Right ventricle myocardium inferior (tissue), 1 donor: ENCODE measurements at regions not wholly inside any gene's neighbourhood (a gene's known extent, or its start where the extent isn't known, plus 50 kb on each side); places are given as distances from the start of the nearest gene placed in this dataset.

Experiments used
- ATAC-seq: fragments of 200-7000 bp; cut with Tn5 transposase; one replicate; pipeline ENCODE4 v1.9.1; 2020; ENCODE audit warnings: mild to moderate bottlenecking, moderate library complexity
- DNase-seq: peaks from one replicate; pipeline ENCODE4 v3.0.0; 2021; ENCODE audit errors: missing footprints
- intact Hi-C: fragments of 100-400 bp; cut with DNase I; formaldehyde crosslinking; loops from one replicate; pipeline ENCODE4 v1.11.0; 2022
- donor health status: DM: no; HTN: yes; CAD: no; lungs with severe emphysema.

DNA sequence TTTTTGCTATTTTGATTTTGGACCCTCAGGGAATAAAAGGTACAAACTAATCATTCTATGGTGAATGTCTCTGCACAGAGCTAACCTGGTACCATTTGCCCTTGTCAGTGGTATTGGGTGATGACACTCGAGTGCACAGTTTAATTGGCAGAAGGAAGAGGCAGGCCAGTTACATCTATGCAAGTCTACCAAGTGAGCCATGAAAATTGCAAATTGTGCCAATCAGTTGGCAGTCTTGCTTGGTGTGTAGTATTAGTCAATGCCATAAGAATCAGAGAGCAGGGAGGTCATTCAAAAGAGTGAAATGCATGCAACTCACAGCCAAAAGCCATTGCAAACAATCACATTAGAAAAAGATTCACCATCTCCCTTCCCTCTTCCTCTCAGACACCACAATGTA lies 479.6 kb downstream of the ADAMTS20 start:
- ATAC-seq (no peak), DNase-seq (no peak)
- intact Hi-C loops, result no loop called here

DNA sequence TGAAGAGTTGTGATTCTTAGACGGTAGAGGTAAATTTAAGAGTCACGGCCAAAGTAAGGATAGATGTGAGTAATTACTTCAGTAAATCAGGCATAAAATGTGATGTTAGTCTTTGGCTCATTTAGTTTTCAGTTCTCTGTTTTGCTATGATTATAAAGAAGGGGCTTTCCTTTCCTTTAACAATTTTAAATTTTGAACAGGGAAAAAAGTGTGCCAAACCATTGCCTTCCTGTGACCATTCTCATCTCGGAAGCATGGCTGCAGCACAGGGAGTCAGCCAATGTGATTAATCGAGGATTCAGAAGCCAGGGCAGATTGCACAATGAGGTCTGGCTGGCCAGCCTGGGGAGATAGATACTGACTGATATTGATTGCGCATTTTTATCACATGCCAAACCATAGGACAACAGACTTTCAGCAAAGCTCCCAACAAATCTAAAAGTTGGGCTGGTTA lies 480.2 kb upstream of the PRICKLE1 start:
- intact Hi-C loops, result no loop called here
- ATAC-seq (peak; percentile 77), DNase-seq (peak; percentile 70)

DNA sequence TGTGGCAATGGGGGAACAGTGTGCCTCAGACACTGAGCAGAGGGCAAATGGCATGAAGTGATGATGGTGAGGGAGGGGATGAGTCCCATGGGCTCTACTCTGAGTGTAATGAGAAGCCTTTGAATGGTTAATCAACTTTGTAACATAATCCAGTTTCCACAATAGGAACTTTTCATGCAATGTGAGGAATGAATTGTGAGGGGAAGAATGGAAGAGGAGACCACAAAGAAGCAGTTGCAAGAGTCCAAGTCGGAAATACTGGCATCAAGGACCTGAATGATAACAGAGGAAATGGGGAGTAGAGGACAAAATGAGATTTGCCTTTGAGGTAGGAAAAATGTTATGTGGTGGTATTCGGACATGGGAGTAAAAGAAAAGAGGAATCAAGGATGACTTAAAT lies 476.9 kb upstream of the PRICKLE1 start:
- no peak for DNase-seq
- no peak for ATAC-seq
- intact Hi-C loops, result no loop called here

DNA sequence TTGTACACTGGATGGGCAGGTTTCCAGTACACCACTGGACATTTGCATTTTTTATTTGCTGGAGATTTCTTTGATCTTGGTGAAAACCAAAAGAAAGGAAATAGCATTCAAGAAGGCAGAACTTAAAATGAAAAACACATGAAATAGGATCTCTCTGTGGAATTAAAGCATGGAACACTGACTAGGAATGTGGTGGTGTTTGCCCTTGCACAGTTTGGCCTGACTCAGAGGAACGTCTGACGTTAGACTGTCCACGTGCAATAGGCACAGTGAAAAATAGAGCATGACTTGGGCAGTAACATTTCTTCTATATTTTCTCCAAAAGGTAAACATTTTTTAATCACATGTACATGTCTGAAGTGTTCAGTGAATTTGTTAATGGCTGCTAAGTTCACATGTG lies 474.1 kb upstream of the PRICKLE1 start:
- intact Hi-C loops, result no loop called here
- peak; percentile 63 for ATAC-seq
- no peak for DNase-seq

DNA sequence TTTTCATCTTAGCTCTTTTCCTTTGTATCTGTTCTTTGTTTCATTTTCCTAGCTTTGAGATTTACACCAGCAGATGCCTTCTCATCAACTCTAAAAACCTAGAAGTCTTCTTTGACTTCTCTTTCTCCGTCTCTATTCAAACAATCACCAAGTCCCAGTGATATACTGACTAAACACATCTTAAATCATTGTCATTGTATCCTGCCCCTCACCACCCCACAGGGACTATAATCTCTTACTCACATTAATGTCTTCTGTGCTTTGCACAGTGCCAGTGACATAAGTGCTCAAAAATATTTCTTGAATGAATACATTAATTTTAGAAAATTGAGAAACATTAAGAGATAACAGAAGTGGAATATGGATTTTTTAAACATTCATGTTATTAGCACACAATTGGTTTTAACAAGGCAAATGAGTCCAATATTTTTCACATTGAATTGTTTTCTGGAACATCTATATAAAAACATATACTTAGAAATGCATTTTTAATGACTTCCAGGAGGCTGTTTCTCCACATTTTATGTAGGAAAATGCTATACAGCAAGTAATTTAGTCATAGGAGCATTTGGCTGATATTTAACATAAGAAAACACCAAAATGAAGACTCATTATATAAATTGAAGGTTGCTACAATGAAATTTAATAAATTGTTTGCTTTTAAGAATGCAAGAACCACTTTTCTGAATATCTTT lies 472.8 kb upstream of the PRICKLE1 start:
- DNase-seq (no peak), ATAC-seq (no peak)
- intact Hi-C loops, result no loop called here

DNA sequence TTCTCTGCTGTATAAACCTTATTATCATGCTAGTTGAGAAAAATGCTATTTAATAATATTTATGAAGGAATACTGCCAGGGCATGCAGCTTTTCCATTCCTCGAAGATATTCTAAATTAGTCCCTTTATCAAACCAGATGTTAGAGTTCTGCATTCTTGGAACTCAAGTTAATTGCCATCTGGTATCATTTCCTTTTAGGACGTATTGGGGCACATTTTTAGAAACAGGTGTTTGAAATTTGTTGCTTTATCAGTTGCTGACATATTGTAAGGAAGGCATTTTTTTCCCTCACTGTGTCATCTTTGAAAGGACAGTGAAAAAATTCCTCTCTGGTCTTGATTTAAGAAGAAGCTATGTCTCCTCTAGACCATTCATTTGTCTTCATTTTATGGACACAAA lies 471.2 kb upstream of the PRICKLE1 start:
- no peak for DNase-seq

DNA sequence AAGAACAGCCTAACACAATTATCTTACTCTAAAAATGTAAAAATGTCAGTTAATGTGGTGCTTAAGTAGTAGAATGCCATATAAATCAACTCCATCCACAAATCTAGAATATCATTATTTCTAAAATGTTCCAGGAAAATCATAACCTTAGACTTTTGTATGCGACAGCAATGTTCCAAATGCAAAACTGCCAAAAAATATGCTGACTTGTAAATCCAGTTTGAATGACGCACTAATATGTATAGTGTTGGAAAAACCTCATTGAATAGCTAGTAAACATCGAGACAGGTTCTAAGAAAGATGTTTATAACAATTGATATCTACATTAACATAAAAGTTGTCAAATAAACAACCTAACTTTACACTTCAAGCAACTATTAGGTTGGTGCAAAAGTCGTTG lies 469.1 kb upstream of the PRICKLE1 start:
- intact Hi-C loops, result no loop called here
- no peak for ATAC-seq

More for the DNA sequence above, 471.2 kb upstream of the PRICKLE1 start:
- no peak for ATAC-seq
- intact Hi-C loops, result no loop called here

DNA sequence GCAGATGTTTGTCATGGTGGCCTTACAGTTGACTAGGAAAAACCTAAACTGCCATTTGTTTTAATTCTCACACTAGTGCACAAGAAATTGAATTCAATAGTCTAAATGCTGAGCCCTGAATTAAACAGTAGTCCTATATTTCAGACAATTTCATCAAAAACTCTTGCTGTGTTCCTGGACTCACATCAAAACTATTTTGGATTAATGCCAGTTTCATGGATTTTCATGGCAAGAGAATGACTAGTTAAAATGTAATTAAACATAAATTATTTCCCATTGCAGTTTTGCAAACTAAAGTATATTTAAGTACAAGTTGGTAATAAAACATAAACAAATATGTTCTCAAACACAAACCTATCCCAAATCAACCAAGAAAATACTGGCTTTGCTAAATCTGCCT lies 468.0 kb upstream of the PRICKLE1 start:
- ATAC-seq, result no peak
- no peak for DNase-seq
- intact Hi-C loops, result no loop called here

More for the DNA sequence above, 469.1 kb upstream of the PRICKLE1 start:
- no peak for DNase-seq

DNA sequence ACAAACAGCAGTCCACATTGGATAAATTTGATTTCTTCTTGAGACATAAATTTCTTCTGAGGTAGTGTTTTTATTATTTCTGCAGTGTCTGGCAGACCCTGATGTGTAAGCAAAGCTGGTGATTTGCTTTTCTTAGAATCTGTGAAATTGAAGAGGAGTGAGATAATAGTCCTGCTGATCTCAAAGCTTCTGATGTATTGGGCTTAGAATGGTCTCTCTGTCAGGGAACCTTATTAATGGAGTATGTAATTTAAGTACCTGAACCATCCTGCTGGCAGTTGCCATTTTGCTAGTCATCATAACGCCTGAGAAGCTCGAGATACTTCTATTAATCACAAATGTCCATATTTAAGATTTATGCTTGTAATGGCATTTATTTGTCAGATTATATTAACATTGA lies 464.5 kb upstream of the PRICKLE1 start:
- intact Hi-C loops, result no loop called here

DNA sequence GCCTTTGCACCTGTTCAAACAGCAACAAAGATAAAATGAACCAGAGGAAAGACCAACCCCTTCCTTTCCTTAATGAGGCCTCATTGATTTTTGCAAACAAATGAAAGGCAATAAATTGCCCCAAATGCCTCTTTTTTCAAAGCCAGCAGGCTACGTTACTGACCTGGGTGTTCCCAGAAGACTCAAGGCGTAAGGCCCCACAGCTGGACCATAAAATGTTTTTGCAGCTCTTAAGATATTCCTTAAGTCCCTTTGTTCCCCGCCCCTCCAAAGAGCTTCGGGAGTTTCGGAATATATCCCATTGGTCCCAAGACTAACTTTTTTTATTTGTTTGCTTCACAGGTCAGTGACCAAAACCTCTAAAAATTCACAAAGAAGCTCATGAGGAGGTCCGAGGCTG lies 462.9 kb upstream of the PRICKLE1 start:
- DNase-seq (no peak), ATAC-seq (no peak)
- intact Hi-C loops, result no loop called here

More for the DNA sequence above, 464.5 kb upstream of the PRICKLE1 start:
- ATAC-seq, result no peak
- no peak for DNase-seq

DNA sequence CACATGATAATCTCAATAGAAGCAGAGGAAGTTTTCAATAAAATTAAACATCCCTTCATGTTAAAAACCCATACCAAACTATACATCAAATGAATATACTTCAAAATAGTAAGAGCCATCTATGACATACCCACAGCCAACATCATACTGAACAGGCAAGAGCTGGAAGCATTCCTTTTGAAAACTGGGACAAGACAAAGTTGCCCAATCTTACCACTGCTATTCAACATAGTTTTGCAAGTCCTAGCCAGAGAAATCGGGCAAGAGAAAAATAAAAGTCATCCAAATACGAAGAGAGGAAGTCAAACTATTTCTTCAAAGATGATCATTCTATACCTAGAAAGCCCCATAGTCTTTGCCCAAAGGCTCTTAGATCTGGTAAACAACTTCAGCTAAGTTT lies 454.7 kb upstream of the PRICKLE1 start:
- intact Hi-C loops, result no loop called here
- no peak for DNase-seq
- ATAC-seq, result no peak

DNA sequence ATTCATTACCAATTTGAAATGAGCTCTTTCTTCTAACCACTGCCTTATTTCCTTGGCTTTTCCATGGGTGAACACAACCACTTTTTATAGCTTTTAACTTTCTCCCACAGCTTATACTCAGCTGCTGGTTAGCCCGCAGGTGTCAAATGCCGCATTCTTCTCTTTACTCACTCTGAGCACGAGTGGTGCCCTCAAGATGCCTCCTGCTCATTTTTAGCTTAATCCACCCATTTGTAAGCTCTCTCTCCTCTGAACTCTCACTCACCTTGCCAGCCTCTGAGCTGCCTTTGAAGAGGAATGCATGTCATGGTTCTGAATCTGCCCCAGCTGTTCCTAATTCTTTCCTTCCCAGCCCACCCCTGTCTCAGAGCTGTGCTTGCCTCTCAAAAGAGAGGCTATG lies 449.4 kb upstream of the PRICKLE1 start:
- intact Hi-C loops, result no loop called here
- DNase-seq (no peak), ATAC-seq (no peak)

DNA sequence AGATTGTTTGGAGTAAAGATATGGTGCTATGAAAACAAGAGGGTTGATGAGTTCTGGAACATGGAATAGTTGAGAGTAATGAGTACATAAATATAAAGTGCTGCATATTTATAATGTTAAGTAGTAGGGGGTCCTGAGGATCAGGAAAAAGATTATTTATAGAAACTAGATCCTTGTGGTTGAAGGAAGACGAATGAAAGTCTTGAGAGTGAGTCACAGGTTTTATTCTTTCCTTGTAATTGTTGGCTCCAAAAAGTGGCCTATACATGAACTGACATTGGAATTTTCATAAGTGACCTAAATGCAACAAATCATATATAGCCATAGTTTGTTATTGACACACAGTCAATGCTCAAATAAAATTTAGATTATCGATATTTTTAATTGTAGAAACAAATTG lies 440.4 kb upstream of the PRICKLE1 start:
- intact Hi-C loops, result no loop called here
- ATAC-seq, result no peak
- DNase-seq, result no peak

DNA sequence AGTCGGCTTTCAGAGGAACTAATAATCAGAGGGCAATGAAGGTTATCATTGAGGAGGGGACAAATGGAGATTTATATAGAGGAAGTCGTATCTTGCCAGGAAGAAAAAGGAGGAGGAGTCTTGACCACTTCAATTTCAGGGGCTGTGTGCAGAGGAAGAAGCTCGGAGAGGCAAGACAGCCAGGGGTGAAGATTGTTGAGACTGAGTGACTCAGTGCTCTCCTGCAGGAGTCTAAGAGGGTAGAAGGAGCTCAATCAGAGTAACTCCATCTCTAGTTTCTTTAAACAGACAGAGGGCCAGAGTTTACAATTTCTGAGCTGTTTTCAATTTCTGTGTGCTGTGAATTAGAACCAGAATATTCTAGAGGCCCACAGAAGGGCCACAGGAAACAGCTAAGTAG lies 439.3 kb upstream of the PRICKLE1 start:
- ATAC-seq (no peak), DNase-seq (no peak)
- intact Hi-C loops, result no loop called here

DNA sequence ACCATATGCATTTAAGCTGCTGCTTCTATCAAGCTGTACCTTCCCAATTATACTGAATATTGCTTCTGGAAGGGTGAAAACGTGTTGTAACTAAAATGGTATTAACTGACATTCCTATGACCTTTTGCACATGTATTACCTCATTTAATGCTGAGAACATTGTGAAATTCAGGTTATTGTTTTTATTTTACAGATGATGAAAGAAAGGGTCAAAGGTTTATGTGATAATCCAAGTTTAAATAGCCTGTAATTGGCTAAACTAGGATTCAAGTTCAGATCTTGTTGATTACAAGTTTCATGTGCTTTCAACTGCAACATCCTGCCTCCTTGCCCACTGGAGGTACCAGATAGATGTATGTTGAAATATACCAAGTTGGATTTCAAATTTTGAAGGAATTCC lies 433.3 kb upstream of the PRICKLE1 start:
- intact Hi-C loops, result no loop called here
- ATAC-seq (no peak), DNase-seq (no peak)

DNA sequence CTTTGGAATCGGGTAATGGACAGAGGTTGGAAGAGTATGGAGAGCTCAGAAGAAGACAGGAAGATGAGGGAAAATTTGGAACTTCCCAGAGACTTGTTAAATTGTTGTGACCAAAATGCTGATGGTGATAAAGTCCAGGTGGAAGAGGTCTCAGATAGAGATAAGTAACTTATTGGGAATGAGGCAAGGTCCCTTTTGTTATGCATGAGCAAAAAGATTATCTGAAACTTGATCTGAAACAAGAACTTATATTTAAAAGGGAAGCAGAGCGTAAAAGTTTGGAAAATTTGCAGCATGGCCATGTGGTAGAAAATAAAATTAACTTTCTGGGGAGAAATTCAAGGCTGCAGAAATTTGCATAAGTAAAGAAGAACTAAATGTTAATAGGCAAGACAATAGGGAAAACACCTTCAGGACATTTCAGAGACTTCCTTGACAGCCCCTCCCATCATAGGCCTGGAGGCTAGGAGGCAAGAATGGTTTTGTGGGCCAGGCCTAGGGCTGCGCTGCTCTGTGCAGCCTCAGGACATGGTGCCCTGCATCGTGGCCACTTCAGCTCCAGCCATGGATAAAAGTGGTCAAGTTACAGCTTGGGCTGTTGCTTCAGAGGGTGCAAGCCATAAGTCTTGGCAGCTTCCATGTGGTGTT lies 425.7 kb upstream of the PRICKLE1 start:
- intact Hi-C loops, result no loop called here
- ATAC-seq (no peak), DNase-seq (no peak)

DNA sequence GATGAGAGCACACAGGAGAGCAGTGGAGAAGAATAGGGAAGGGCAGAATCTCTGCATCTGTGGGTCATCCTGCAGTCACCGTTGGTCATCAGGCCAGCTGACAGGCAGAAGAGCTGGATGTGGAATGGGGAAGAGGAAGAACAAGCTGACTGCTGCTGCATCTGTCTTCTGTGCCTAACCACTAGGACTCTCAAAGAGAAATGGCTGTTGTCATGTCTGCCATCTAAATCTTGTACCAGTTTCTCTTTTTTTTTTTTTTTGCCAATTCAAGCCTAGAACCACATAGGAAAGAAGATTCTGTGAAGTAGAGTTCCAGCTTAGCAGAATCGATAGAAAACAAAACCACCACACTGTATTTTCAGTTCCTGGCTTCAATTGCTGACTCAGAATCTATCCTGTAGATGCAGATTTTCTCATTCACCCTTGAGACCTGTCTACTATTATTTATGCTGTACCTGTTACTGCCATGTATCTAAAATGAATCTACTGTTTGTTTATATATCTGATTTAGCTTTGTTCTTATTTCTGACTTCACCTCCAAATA lies 421.9 kb upstream of the PRICKLE1 start:
- intact Hi-C loops, result no loop called here
- DNase-seq (no peak), ATAC-seq (no peak)

DNA sequence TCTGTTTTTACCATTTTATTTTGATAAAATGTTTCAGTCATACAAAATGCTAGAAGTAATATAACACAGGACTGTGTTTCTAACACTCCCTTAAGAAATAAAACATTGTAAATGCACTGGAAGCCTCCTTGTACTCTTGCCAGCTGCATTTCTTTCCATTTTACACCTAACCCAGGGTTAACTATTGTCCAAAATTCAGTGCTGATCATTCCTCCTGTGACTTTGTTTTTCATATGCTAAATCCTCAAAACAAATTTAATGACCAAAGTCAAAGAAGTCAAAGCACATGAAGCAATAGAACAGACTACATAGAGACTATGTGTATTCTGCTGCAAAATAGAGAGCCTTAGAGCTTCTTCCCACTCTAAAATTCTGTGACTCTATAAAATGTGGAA lies 420.3 kb upstream of the PRICKLE1 start:
- ATAC-seq, result no peak
- DNase-seq, result no peak
- intact Hi-C loops, result no loop called here

DNA sequence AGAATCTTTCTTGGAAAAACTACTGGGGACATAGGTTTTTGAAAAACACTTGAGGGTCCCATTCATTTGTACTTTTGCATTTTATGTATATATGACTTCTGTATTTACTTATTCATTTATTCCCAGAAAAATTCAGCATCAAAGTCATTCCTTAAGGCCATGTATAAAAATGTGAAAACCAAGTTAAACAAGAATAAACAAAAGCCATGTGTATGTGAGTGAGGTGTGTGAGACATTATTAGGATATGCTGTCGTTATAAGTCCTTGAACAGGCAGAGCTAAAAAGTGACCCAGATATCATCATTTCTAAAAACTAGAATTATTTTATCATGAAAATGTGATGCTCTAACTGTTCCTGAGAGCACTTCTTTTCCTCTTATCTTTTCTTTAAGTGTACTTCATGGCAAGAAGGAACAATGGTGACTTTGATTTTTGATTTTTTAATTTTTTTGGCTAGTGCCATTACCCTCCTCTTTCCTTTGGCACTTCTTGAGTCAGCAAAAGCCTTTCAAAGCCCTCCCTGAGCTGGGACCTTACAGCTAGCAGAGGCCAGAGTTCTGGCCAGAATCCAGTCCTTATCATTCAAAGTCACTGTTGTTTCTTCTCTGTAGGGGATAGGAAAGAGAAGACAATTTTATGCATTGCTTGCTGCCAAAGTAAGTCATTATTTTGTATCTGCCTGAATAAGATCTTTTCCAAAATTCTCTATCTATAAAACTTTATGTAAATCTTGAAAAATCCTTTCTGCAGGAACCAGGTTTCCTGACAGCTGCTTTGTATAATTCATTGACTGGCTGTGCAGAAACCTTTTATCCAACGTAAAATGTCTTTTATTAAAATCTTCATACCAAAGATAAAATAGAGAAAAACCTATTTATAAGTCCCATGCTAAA lies 419.7 kb upstream of the PRICKLE1 start:
- intact Hi-C loops, result no loop called here
- ATAC-seq, result peak; percentile 71
- no peak for DNase-seq

DNA sequence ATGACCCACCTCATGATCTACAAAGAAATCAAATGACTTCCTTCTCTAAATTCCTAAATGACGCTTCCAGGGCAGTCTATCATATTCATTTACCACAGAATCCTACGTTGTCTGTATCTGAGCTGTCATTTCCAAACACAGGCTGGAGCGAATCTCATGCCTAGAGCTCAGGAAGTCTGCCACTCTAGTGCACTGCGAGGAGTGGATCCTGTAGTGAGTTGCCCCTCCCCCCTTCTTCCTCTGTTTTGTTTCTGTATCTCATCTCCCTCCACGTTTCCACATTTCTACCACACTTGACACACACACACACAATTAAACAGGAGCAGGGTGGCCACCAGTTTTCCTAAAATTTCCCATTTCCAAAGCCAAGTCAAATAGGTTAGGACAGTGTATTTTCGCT lies 415.4 kb upstream of the PRICKLE1 start:
- intact Hi-C loops, result no loop called here
- ATAC-seq, result no peak
- no peak for DNase-seq
